ENCODE measurements at regions not wholly inside any gene's neighbourhood (a gene's known extent, or its start where the extent isn't known, plus 50 kb on each side); places are given as distances from the start of the nearest gene placed in this dataset.
A peak's percentile ranks its signal among the peaks of the same experiment; 100 is the strongest.

DNA sequence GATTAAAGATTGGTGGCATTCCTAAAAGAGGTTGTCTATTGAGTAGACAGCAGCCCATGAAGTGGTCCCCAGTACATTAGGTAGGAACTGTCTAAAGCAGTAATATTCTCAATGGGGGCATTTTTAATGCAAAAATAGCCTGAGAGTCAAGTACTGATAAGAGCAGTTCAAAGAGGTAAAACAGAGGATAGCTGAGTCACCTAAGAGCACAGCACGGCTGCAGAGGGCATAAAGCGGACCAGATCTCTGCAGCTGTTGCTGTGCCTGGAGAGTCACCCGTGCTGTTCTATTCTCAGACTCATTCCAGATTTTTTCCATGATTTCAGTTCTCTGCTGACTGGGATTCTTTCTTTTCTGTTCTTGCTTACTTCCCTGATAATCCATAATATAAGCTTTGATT is 313.2 kb downstream of the OLFM3 start:
- no peak for FAIRE-seq
- TF ChIP-seq, protein P1, sequence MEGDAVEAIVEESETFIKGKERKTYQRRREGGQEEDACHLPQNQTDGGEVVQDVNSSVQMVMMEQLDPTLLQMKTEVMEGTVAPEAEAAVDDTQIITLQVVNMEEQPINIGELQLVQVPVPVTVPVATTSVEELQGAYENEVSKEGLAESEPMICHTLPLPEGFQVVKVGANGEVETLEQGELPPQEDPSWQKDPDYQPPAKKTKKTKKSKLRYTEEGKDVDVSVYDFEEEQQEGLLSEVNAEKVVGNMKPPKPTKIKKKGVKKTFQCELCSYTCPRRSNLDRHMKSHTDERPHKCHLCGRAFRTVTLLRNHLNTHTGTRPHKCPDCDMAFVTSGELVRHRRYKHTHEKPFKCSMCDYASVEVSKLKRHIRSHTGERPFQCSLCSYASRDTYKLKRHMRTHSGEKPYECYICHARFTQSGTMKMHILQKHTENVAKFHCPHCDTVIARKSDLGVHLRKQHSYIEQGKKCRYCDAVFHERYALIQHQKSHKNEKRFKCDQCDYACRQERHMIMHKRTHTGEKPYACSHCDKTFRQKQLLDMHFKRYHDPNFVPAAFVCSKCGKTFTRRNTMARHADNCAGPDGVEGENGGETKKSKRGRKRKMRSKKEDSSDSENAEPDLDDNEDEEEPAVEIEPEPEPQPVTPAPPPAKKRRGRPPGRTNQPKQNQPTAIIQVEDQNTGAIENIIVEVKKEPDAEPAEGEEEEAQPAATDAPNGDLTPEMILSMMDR (IDR thresholded peaks at IDR 0.05; ENCODE audit: insufficient read depth, missing control alignments) = no peak
- DNase-seq (ENCODE audit: insufficient read length, low spot score) = no peak

DNA sequence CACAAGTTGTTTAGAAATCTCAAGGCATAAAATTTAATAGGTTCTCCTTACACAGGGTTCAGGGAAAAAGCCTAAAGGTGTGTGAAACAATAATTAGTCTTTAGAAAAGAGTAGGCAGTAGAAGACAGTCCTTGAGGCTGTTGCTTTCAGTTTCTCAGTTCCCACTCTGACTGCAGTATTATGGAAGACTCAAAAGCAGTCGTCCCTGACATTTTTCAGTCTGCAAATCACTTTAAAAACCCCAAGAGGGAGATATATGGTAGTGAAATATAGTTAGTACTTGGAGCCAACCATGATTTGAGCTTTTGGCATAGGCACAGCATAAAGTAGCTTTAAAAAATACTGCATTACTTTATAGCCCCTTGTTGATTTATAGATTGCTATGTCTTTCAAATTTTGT is 299.7 kb downstream of the OLFM3 start:
- TF ChIP-seq, protein P1 (IDR thresholded peaks at IDR 0.05; ENCODE audit: insufficient read depth, missing control alignments) = no peak
- DNase-seq (ENCODE audit: insufficient read length, low spot score) (no peak), FAIRE-seq (no peak)

DNA sequence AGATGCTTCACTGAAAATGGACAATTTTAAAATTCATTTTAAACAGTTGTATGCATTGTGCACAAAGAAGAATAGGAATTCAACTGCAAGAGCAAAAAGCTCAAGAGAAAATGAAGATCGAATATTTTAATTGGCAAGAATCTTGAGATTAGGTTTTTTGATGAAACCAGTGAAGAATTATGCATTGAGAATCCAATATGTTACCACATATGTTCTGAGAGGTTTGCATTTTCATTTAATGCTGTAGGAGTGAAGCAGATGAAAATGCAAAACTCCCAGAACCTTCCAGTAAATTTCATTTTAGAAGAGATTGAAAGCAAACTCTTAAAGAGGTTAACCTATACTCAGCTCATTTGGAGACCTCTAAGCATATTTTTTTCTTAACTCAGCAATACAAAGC is 298.0 kb downstream of the OLFM3 start:
- FAIRE-seq (peak; percentile 35), DNase-seq (ENCODE audit: insufficient read length, low spot score) (no peak)
- TF ChIP-seq, protein P1 (IDR thresholded peaks at IDR 0.05; ENCODE audit: insufficient read depth, missing control alignments) = no peak

DNA sequence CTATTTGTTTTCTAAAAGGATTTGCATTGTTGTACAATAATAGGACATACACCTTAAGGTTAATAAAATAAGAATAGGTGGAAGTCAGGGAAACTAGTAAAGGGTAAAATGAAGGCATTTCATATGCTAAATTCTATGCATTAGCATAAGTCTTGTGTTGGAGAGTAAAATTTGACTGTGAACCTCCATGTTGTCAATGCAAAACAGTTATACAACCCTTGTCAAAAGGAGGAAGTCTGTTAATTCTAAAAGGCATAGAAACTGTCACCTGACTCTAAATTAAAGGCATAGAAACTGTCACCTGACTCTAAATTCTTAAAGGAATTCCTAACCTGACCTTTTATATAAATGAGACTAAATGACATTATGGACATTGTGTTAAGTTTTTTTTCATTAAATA is 291.8 kb downstream of the OLFM3 start:
- DNase-seq (ENCODE audit: insufficient read length, low spot score) (no peak), FAIRE-seq (no peak)
- TF ChIP-seq, protein P1 (IDR thresholded peaks at IDR 0.05; ENCODE audit: insufficient read depth, missing control alignments) = no peak

DNA sequence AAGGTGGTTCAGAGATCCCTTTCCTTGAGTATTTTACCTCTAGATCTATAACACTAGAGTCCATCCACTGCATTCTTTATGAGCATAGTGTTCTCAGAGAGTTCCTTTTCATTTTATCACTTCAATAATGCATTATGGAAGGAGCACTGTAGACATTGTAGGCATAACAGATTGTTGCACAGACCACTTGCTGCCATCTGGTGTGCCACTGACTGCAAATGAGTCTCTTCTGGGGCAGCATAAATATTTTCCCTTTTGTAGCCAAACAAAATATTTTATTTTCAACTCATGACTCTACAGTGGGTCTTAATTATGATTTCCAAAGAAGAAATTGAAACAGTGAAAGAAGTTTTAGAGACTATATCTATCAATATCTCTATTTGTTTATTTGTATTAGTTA is 290.4 kb downstream of the OLFM3 start:
- DNase-seq (ENCODE audit: insufficient read length, low spot score) = no peak

DNA sequence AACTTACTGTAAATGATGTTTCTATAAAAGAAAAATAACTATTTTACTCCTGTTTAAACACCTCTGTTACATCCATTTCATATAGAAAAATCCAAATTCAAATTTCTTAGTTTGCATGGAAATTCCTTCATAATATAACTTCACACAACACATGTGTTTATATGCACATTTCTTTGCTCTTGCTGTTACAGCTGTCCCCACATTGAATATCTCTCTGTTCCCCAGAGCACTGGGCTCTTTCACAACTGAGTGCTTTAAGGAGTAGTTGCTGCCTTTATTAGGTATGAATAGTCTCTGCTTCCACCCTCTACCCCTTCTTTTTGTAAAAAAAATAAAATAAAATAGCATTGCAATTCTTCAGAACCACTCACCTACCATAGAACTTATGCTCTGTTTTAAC is 287.0 kb downstream of the OLFM3 start:
- no peak for FAIRE-seq
- TF ChIP-seq, protein P1 (IDR thresholded peaks at IDR 0.05; ENCODE audit: insufficient read depth, missing control alignments) = no peak
- no peak for DNase-seq (ENCODE audit: insufficient read length, low spot score)

More for the DNA sequence above, 290.4 kb downstream of the OLFM3 start:
- TF ChIP-seq, protein P1 (IDR thresholded peaks at IDR 0.05; ENCODE audit: insufficient read depth, missing control alignments) = no peak
- FAIRE-seq = no peak

DNA sequence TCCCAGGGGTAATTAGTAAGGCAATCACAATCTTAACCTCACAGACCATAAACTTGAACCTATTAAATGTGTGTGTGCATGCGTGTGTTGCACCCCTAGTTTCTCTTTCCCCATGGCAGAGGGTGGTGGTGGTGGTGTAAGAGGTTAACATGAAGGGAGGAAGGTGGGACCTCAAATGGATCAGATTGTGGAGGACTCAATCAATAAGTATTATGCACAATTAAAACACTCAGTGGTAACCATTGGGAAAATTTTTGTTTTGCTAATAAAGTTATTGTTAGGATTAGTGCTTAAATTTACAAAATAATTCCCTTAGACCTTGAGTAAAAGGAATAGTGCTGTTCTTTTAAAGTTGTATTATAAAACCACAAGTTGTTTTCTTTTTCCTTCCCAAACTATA is 283.0 kb downstream of the OLFM3 start:
- no peak for DNase-seq (ENCODE audit: insufficient read length, low spot score)
- FAIRE-seq = no peak
- TF ChIP-seq, protein P1 (IDR thresholded peaks at IDR 0.05; ENCODE audit: insufficient read depth, missing control alignments) = no peak

Data from D721Med (cell line).